Transverse colon (tissue), 4 donors: ENCODE measurements at regions not wholly inside any gene's neighbourhood (a gene's known extent, or its start where the extent isn't known, plus 50 kb on each side); places are given as distances from the start of the nearest gene placed in this dataset.

Experiments used
- CTCF ChIP-seq, 5 experiments: fragments of 200-600 bp in 3 of 5; fragments of 450-650 bp in 2 of 5; sonication (generic) in 3 of 5; IDR thresholded peaks; 1 replicate in 2 of 5; 2 replicates in 3 of 5; pipeline ENCODE4 v1.5.1; 2016 to 2017; ENCODE audit warnings: antibody characterized with exemption in 5 of 5, inconsistent platforms in 3 of 5, mild to moderate bottlenecking in 2 of 5, moderate library complexity in 1 of 5
- EP300 ChIP-seq: sonication (generic); formaldehyde crosslinking; IDR thresholded peaks from one replicate; pipeline ENCODE4 v1.6.1; 2017; ENCODE audit warnings: antibody characterized with exemption, low read depth
- POLR2AphosphoS5 ChIP-seq, 3 donors: sonication (generic); formaldehyde crosslinking; IDR thresholded peaks; one replicate each; pipeline ENCODE4 v1.6.1; 2016; ENCODE audit warnings: antibody characterized with exemption in 3 of 3

DNA sequence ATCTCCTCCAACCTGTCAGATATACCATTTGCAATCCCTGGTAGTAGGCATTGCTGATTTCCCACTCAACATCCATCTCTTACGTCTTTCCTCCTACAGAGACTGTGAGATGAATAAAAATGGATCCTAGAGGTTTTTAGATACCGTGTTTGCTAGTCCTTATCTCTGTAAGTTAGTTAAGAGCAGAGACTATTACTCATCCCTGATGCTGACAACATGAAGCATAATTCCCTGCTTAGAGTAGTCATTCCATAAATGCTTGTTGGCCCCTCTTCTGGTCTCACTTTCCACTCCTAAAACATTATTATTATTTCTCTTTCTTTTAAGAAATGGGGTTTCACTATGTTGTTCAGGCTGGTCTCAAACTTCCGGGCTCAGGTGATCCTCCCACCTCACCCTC lies 136.2 kb downstream of the RTP4 start:
- TF ChIP-seq CTCF (IDR thresholded peaks at IDR 0.05) (no peak), EP300 (no peak), POLR2AphosphoS5 (IDR thresholded peaks at IDR 0.05) (no peak)
